ENCODE measurements at regions not wholly inside any gene's neighbourhood (a gene's known extent, or its start where the extent isn't known, plus 50 kb on each side); places are given as distances from the start of the nearest gene placed in this dataset.
"Not testable (repeated sequence)": the region's sequence is repeated elsewhere in the genome, so short reads cannot be mapped to it uniquely, and the experiment has no call there.

DNA sequence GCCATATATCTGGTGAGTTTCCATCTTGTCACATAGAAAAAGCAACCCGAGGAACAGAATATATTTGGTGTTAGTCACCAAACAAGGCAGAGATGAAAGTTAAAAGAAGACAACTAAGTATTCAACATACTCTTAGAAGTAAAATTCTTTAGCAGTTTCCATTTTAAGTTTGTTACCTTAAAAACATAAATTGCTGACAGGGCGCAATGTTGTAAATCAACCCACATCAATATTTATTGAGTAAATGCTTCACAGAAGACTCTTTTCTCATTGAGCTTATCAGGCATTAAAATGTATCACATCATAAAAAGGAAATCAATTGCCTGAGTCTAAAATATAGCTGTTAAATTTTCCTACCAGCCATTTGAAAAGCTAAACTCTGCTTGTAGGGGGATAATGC, 603.0 kb downstream of the FBXO15 start:
- DNase-seq (ENCODE audit: low spot score), result no peak

DNA sequence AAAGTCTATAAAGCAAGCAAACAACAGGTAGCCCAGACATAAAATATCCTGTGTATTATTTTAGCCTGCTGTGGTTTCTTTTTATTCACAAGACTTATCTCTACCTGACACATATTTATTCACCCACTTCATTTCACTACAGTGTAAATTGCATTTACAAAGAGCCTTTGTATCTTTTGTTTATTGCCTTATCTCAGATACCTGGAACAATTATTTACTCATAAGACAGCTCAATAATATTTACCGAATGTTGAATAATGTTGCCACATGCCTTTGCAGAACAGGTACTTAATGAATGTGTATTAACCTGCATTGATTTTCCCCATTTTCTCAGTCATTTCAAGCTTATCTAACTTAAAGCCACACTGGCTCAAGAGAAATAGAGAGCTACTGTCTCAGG, 603.6 kb downstream of the FBXO15 start:
- no peak for DNase-seq (ENCODE audit: low spot score)

DNA sequence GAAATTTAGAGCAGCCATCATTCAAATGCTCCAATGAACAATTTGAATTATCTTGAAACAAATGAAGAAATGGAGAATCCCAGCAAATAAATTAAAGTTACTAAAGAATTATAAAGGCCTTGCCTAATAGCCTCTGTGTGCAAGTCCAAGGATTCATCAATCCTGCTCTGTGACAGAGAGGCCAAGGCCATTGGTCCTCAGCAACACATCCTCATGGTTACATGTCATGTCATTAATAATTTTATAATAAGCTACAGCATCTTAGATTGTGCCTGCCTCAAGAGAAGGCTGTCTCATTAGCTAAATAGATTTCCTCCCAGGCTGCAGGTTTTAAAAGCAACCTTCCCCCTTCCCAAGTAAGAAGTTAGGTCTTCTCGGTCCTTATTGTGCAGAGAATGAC, 611.6 kb downstream of the FBXO15 start:
- no peak for DNase-seq (ENCODE audit: low spot score)

DNA sequence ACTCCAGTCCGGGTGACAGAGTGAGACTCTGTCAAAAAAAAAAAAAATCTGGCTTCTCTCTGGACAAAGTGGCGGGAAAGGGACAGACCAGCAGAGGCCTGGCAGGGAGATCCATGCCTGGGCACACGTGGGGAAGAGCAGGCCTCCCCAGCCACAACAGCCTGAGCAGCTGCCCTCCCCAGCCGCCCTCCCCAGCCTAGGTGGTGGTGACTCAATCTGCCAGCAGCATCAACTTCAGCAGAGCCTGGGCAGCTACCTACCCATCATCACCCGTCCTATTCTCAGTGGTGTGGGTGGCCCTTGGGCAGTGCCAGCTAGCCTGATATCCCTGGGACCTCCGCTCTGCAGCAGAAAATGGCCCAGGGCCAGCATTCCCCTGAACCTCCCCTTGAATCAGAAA, 612.4 kb downstream of the FBXO15 start:
- DNase-seq (ENCODE audit: low spot score), result no peak

DNA sequence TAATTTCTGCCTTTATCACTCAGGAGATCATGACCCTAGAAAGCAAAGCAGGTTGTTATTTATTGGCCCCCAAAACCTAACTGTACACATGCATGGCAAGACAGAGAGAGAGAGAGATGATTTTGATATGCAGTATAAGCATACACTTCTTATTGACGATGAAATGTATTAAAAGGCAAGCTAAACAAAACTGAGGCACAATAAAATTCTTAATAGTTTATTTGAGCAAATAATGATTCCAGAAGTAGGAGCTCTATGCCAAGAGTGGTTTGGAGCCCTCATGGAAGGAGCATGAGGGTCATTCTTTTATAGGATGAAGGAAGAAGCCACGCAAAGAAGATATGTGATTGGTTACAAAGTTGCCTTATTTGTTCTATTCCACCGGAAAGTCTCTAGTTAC, 616.0 kb downstream of the FBXO15 start:
- no peak for DNase-seq (ENCODE audit: low spot score)

DNA sequence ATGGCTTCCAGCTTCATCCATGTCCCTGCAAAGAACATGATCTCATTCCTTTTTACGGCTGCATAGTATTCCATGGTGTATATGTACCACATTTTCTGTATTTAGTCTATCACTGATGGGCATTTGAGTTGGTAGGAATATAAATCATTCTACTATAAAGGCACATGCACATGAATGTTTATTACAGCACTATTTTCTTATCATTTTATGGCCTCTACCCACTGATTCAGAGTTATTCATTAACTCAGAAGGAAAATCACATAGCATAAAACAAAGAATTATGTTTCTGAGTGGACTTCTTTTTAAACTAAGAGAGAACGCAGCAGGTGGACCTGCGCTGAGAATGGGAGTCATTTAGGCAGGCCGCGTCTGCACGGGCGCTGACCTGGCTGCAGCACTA, 619.6 kb downstream of the FBXO15 start:
- DNase-seq (ENCODE audit: low spot score), result no peak

DNA sequence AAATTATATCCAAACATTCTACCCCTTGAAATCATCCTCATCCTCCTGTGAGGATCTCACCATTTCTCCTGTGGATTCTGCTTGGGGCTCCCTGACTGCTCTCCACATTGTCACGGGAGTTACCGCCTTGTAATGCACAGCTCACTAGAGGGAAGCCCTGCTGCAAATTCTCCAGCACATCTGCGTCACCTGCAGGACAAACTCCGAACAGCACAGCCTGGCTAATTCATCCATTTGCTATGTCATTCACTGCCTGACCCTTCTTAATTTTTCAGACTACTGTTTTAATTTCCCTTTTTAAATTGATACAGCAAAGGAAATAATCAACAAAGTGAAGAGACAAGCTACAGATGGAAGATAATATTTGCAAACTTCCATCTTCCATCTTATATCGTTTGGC, 627.4 kb downstream of the FBXO15 start:
- DNase-seq (ENCODE audit: low spot score), result no peak

DNA sequence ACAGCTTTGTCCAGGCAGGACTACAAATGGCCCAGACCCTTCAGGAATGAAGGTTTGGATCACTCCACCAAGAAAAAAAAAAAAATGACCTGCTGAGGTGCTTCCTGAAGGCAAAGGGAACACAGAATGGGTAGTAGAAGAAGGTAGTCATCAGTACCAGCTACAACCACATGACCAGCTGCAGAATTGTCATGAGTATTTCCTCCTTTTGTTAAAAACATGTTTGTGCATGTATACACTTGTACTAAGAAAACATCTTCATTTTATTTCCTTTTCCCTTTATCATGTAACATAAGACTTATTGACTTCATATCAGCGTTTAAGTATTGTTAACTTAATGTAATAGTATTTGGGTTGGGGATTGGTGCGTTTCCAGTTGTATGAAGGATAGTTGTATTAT, 631.6 kb downstream of the FBXO15 start:
- DNase-seq (ENCODE audit: low spot score), result not testable (repeated sequence)

DNA sequence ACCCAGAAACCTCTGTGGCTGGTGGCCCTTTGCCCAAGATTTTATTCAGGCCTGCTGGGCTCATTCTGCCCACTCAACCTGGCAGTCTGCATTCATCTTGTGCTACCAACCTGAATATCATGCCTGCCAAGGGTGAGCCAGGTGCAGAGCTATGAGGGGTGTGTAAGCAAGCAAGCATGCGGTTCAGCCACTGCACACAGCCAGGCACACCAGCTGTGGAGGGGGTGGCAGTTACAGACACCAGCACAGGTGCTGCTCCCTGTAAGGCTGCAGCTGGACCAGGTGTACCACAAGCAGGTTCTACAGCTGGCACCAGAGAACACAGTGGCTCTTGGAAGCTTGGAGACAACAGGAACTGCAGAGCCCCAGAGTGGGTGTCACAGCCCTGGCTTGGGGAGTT, 633.2 kb downstream of the FBXO15 start:
- DNase-seq (ENCODE audit: low spot score), result no peak

DNA sequence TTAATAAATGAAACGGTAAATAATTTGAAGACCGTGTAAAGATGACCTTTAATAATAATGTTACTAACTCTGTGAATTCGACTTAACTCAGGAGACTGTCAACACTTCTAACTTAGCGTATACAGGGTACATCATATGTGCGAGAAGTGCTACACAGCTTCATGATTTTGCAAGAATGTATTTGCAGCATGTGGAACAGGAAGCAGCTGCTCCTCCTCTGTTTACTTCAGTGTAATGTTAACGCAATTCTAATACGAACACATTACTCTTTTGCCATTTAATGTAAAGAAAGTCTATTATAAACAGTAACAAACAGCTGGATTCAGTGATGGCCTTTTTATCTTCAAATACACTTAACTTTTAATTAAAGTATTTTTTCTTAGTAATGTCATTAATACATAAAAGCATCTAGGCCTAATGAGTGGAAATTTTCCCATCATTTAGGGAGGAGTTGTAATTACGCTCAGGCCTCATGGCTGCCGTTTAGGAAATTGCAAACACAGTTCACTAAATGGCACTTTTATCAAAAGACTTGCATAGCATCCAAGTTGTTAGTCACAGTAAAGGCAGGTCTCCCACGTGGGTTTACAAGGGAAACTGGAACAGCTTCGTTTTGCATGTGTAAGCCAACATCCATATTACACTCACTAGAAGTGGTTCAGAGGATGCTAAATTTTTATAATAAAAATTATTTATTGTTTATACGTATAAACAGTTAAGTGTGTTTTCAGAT, 635.7 kb downstream of the FBXO15 start:
- DNase-seq (ENCODE audit: low spot score), result no peak

DNA sequence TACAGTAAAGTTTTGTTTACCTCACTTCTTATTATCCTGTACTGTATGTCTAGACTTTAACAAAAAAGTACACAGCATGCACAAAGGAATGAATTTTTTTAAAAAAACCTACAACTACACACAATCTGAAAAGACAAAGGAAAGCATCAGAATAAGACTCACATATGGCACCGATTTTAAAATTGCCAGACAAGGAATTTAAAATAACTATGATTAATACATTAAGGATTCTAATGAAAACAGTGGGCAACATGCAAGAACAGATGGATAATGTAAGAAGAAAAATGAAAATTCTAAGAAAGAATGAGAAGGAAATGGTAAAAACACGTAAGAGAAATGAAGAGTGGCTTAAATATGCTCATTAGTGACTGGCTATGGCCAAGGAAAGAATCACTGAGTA, 638.2 kb downstream of the FBXO15 start:
- no peak for DNase-seq (ENCODE audit: low spot score)

DNA sequence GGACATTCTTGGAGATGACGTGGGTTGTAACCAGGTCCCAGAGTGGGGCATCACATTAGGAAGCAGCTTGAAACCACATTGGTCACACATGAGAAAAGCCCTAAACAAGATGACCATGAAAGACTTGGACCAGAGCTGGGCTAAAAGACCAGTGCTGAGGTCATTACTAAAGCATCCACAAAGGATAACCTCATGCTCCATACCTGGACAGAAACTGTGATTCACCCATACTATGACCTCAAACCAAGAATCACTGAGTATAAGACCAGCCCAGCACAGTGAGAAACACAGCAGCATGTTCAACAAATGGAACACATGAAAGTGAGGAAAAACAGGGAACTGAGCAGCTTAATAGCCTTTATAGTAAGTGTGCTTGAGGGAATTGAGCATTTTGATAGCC, 635.5 kb upstream of the NETO1 start:
- no peak for DNase-seq (ENCODE audit: low spot score)

DNA sequence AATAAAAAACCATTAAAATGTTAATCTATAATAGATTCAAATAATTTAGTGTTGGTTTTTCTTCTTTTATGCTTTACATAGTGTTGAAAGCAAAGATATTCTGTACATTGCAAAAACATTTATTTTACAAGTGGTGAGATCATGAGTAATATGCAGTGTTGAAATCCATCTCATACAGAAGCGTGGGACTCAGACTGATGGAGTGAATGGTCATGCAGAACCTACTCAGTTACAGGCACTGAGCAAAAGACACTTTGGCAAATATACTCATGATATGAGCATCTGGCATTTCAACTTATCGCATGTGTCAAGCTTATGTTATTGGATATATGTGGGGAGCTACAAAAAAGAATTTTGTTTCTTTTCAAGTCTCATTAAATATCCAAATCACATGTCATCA, 620.2 kb upstream of the NETO1 start:
- DNase-seq (ENCODE audit: low spot score), result no peak

DNA sequence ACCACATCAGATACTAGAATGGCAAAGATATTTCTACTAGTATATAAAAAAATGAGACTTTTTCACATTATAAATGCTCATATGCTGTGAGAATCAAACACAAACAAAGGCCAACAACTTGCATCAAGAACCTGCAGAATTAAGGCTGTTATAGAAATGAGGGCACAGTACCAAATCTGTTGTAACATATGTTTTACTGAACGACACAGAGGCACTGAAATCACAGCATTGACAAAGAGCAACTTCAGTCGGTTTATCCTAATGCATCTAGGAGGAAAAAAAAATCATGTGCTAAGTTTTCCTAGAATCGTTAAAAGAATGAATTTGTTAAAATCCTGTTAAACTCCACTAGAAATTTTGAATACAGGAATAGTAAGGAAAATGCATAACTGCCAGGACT, 617.4 kb upstream of the NETO1 start:
- DNase-seq (ENCODE audit: low spot score), result no peak

DNA sequence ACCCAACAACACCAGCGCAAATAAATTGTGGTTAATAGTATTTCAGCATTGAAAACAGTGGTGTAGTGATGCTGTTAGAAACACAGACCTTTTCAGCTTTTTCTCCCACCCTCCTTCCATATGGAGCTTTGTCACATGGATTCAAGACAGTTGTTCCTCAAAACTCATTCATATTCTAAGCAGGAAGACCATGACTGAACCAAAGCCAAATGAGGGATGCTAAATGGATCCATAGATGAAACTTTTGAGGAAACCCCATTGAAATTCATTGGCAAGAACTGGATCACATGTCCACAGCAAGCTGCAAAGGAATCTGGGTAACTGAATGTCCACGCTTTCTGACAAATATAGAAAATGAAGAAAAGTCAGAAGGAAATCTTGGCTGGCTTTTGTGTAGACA, 615.1 kb upstream of the NETO1 start:
- DNase-seq (ENCODE audit: low spot score), result no peak

DNA sequence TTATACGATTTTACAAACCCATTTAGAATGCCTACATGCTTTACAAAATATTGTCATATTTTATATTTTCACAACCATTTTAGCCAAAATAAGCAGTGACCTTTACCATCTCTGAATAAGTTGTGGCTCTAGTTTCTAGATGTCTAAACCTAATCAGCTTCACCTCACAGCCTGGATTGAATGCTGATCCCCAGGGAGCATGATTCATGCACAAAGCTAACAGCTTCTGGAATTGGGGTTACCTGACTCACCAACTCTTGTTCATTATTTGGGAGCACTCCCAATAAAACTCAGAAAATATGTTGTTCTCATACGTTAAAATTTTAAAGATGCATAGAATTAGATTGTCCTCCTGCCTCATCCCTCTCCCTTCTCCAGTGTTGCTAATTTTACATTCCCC, 611.7 kb upstream of the NETO1 start:
- DNase-seq (ENCODE audit: low spot score), result no peak

DNA sequence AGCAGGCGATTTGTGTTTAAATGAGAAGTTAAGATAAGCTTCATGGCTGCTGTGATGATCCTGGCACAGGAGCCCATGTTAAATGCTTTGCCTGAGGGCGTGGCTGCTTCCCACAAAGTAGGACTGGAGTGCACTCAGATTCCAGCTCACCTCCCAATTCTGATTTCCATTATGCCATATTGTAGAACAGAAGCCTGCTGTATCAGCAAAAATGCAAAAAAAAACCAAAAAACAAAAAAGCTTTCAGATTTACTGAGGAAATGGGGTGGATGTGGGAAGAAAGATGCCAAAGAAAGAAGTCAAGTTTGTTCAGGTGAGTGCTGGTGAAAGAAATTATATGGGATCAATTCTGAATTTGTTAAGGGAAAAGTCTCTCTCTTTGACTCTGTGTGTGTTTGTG, 610.4 kb upstream of the NETO1 start:
- DNase-seq (ENCODE audit: low spot score), result no peak

DNA sequence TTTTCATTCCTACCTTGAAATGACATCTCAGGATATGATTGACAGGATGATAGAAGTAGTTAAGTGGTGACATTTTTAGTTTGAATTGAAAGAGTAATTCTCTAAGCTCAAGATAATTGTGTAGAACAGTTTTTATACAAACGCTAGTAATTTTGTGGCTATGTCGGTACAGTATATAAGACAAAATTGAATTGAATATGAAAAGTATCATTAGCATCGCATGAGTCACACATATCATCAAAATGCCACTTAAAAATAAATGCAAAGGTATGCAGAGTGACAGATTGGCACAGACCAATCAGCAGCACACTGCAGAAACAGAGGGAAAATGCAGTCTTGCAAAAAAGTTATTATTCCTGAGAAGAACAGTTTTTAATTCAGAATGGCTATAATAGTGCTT, 608.2 kb upstream of the NETO1 start:
- no peak for DNase-seq (ENCODE audit: low spot score)

DNA sequence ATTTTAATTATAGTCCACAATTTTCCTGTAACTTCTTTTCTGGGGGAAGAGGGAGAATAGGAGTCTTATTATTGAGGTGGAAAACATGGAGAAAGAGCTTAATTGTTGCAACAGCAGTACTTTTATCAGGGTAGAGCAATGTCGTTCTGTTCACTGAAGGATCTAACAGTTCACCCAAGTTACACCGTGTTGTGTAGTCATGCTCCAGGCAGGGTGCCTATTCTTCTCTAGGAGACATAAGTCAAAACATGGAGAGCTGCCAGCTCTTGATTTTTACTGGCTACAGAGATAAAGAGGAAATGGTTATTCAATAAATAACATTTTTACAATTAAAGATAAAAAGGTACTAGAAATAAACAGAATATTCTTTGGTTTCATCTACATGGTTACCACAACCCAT, 594.3 kb upstream of the NETO1 start:
- DNase-seq (ENCODE audit: low spot score), result peak; percentile 31

DNA sequence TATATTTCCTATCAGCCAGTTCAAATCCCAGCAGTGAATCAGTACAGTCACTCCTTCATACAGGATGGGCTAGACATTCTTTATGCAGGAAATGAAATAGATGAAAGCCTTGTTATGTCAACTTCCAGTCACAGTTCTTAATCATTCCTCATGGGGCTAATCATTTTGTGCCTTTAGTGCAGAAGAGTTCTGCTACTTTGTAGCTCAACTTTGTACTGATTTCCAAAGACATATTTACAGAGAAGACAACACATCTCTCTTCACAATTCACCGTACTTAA, 593.9 kb upstream of the NETO1 start:
- DNase-seq (ENCODE audit: low spot score), result no peak

DNA sequence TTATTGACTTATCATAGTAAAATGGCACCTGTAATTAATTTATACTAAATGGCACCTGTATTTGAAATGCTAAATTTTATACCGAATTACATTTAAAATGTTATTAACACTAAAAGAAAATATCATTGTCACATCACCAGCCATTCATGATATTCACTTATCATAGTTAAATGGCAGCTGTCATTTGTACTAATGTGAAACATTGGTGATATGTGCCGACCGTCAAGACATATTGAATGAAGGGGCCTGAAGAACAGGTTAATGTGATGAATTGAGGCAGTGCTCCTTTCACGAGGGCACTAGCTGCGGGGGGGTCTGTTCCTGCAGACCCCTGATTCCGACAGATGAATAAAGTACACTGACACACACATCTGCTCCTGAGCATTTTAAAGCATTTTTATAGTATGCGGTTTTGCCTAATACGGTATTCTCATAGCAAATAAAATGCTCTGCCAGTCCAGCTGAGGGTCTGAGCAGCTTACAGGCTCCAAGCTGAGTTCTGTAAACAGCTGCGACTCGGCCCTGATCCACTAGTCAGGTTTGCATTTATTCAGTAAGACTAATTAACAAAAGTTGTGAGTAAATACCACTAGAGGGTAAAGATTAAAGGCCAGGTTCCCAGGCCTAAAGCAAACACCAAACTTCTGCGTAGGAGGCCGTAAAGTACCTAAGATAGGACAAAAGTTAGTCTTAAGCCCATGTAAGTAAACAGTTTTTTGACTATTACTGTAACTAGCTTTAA, 593.4 kb upstream of the NETO1 start:
- DNase-seq (ENCODE audit: low spot score), result no peak

DNA sequence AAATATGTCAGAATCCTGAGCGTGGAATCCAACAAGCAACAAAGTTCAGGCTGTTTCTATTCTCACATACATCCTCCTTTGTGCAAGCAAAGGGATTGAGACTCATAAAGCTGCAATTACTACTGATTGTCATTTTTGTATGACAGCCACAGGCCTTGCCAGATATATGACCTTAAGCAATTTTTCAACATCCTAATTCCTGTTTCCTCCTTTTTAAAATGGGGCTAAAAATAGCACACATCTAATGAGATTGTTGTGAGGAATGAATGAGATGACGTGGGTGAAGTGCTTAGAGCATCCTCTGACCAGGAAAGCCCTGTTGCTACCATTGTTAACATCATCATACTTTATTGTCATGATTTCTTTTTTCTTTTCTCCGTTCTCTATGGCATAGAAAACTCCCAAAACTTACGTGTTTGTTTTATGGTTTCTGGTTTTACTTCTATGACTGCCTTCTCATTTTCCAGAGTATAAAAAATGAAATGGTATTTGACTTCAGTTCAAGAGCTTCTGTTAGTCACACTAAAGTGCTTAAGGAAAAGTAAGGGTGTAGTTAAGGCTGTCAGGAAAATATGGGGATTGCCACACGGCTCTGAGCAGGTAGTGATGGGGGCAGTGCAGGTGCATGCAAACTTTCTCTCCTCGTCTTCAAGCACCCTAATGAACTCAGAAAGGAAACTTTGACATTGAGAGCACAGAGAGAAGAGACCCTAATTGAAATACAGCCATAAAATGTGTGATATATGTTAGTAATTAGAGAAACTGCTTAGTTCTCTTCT, 590.6 kb upstream of the NETO1 start:
- no peak for DNase-seq (ENCODE audit: low spot score)

DNA sequence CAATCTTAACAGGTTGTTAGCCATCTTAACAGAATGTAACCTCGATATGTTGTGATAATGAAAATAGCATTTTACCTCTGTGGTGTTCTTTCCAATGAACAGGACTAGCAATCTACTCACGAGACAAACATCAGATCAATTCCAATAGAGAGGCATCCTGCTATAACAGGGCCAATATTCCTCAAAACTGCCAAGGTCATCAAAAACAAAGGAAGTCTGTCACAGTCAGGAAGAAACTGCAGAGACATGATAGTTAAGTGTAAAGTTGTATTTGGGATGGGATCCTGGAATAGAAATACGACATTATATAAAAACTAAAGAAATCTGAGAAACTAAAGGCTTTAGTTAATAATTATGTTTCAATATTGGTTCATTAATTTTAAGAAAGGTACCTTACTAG, 588.9 kb upstream of the NETO1 start:
- DNase-seq (ENCODE audit: low spot score), result no peak

All from Ammon's horn (tissue), 1 donor.